Pons (tissue), 1 donor: ENCODE measurements at regions not wholly inside any gene's neighbourhood (a gene's known extent, or its start where the extent isn't known, plus 50 kb on each side); places are given as distances from the start of the nearest gene placed in this dataset.

Experiments used
- DNase-seq: peaks from one replicate; pipeline ENCODE4 v3.0.0-alpha.2; 2016; ENCODE audit warnings: low spot score

- DNase-seq, result no peak
Observed at GRCh38 chr19:31600731-31601295, 251.6 kb upstream of the TSHZ3 start.

GRCh38 chr19:31601855-31602254, 252.6 kb upstream of the TSHZ3 start:
- DNase-seq, result no peak

GRCh38 chr19:31602548-31602947, 253.3 kb upstream of the TSHZ3 start:
- DNase-seq, result no peak

- no peak for DNase-seq
Observed at GRCh38 chr19:31604493-31605040, 255.3 kb upstream of the TSHZ3 start.

- DNase-seq, result no peak
Observed at GRCh38 chr19:31610018-31610417, 260.8 kb upstream of the TSHZ3 start.

GRCh38 chr19:31611046-31611877, 262.0 kb upstream of the TSHZ3 start:
- DNase-seq, result no peak

GRCh38 chr19:31612873-31613272, 263.6 kb upstream of the TSHZ3 start:
- DNase-seq, result no peak

- DNase-seq, result no peak
Observed at GRCh38 chr19:31613683-31614219, 264.5 kb upstream of the TSHZ3 start.

GRCh38 chr19:31616031-31616430, 266.8 kb upstream of the TSHZ3 start:
- DNase-seq, result no peak

- no peak for DNase-seq
Observed at GRCh38 chr19:31617010-31617585, 267.9 kb upstream of the TSHZ3 start.

- no peak for DNase-seq
Observed at GRCh38 chr19:31625056-31625455, 275.8 kb upstream of the TSHZ3 start.

- DNase-seq, result no peak
Observed at GRCh38 chr19:31625575-31625974, 276.3 kb upstream of the TSHZ3 start.

GRCh38 chr19:31626941-31627340, 277.7 kb upstream of the TSHZ3 start:
- DNase-seq, result no peak

GRCh38 chr19:31627620-31628365, 278.6 kb upstream of the TSHZ3 start:
- DNase-seq, result no peak

- no peak for DNase-seq
Observed at GRCh38 chr19:31629579-31630363, 280.5 kb upstream of the TSHZ3 start.

- no peak for DNase-seq
Observed at GRCh38 chr19:31633014-31633413, 283.8 kb upstream of the TSHZ3 start.

GRCh38 chr19:31639306-31639705, 290.1 kb upstream of the TSHZ3 start:
- no peak for DNase-seq

- no peak for DNase-seq
Observed at GRCh38 chr19:31641591-31641990, 292.4 kb upstream of the TSHZ3 start.

GRCh38 chr19:31648347-31648746, 299.1 kb upstream of the TSHZ3 start:
- DNase-seq, result no peak

- no peak for DNase-seq
Observed at GRCh38 chr19:31656507-31656906, 307.3 kb upstream of the TSHZ3 start.
